C4-2B (cell line): ENCODE measurements at regions not wholly inside any gene's neighbourhood (a gene's known extent, or its start where the extent isn't known, plus 50 kb on each side); places are given as distances from the start of the nearest gene placed in this dataset.

ENCODE experiments used
- H3K27ac ChIP-seq: fragments of 450-650 bp; 2 replicates; pipeline ENCODE4 v1.5.1; 2017
- CTCF ChIP-seq: fragments of 450-650 bp; conservative IDR thresholded peaks from 2 replicates; pipeline ENCODE4 v1.5.1; 2017; ENCODE audit warnings: mild to moderate bottlenecking
- ZFX ChIP-seq: fragments of 450-650 bp; IDR thresholded peaks from 2 replicates; pipeline ENCODE4 v1.6.1; 2017

DNA sequence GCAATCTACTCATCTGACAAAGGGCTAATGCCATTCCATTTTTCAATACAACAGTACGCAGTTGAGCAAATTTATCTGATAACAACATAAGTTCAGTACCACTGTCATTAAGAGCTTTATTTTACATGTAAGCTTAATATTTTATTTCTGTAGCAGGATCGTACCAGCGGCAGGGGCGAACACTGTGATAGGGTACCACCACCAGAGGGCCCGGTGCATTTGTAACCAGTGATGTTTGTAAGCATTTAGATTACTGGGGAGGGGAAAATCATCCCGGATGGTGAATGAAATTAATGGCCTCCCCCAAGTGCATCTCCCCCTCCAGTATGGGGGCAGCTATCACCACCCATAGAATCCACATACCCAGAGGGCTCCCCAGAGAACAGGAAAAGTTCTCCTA is 179.0 kb downstream of the ADGRA3 start:
- TF ChIP-seq ZFX (no peak), CTCF (peak; percentile 17)

GRCh38 chr4:22334155-22334554 is 181.7 kb downstream of the ADGRA3 start:
- no peak overlapping the region for H3K27ac ChIP-seq
- TF ChIP-seq ZFX, result no peak
- no peak for TF ChIP-seq CTCF

More for the DNA sequence above, 179.0 kb downstream of the ADGRA3 start:
- H3K27ac ChIP-seq, result no peak overlapping the region

- TF ChIP-seq ZFX (no peak), CTCF (no peak)
- no peak overlapping the region for H3K27ac ChIP-seq
Measured at GRCh38 chr4:22324422-22324821, 191.4 kb downstream of the ADGRA3 start.

- no peak for TF ChIP-seq CTCF
- no peak for TF ChIP-seq ZFX
- H3K27ac ChIP-seq, result no peak overlapping the region
Measured at GRCh38 chr4:22323691-22324090, 192.2 kb downstream of the ADGRA3 start.

DNA sequence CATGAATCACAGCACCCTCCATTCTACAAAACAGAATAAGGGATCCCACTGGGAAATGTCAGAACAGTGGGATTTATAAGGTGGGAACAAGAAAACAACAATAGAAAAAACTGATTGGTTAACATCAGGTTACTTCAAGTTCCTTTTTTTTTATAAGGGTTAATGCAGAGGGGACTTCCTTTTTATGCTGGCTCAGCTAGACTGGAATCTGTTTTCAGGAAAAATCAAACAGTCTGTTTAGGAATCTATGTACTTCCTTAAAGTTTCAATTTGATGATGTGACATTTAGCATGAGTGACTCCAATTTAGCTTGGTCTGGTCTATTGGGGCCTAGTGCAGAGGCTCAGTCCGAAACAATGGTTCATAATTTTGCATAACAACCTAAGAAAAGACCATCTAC is 192.9 kb downstream of the ADGRA3 start:
- TF ChIP-seq ZFX (no peak), CTCF (no peak)

GRCh38 chr4:22315628-22316027 is 200.2 kb downstream of the ADGRA3 start:
- TF ChIP-seq ZFX (no peak), CTCF (no peak)
- no peak overlapping the region for H3K27ac ChIP-seq

More for the DNA sequence above, 192.9 kb downstream of the ADGRA3 start:
- no peak overlapping the region for H3K27ac ChIP-seq

GRCh38 chr4:22313976-22314375 is 201.9 kb downstream of the ADGRA3 start:
- no peak for TF ChIP-seq CTCF
- no peak for TF ChIP-seq ZFX
- no peak overlapping the region for H3K27ac ChIP-seq
